ENCODE measurements at regions not wholly inside any gene's neighbourhood (a gene's known extent, or its start where the extent isn't known, plus 50 kb on each side); places are given as distances from the start of the nearest gene placed in this dataset.
"Not testable (repeated sequence)": the region's sequence is repeated elsewhere in the genome, so short reads cannot be mapped to it uniquely, and the experiment has no call there.

DNA sequence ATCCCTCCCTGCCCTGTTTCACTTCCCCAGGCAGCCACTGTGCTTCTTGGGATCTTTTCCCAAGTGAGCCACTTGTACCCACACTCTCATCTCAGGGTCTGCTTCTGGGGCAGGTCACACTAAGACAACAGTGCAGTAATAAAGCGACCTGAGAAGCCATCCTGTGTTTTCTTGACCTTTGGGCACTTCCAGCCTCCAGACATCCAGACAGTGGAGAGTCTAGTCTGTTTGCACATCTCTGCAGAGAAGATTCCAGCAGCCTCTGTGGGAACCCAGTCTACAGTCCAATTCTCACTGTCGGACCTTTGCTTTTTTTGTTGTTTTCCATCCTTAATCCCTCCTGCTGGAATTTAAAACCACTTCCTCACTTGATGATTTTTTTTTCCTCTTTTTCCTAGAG, 50.3 kb upstream of the ATP6AP2 start:
- DNase-seq, result no peak

DNA sequence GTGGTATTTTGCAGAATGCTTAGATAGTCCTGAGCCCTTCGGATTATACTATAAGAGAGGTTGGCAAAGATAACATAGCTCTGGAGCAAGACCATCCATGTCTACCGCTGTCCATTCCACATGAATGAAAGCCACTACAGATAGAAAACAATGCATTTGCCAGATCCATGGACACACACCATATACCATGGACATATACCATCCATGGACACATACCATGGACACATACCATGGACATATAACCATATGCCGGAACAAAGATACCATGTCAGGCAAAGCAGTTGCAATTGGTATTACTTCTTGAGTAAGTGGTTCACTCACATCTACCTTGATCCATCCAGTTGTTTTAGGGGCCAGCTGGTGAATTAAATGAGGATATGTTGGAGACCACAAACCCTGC, 53.2 kb upstream of the ATP6AP2 start:
- no peak for DNase-seq

DNA sequence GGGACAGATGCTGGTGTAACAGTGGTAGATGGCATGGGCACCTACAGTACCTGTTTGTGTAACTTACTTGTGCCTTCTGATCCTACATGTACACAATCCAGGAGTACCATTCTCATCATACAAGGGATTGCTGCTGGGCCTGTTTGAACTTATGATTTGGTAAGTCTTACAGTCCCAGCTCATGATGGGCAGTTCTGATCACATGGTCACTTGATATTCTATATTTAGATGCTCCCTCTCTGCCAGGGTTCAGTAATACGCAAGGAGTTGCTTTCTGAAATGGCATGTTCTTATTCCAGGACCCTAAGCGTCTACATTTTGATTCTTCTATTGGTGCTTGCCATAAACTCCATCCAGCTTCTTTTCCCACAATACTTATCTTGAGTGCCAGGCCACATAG, 54.4 kb upstream of the ATP6AP2 start:
- DNase-seq, result no peak

DNA sequence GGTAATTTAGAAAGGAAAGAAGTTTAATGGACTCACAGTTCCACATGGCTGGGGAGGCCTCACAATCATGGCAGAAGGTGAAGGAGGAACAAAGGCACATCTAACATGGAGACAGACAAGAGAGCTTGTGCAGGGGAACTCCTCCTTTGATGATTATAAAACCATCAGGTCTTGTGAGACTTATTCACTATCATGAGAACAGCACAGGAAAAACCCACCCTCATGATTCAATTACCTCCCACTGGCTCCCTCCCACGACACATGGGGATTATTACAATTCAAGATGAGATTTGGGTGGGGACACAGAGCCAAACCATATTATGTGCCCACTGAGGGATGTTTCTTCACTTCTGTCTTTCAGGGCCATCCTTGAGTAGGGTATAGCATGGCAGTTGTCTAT, 54.9 kb upstream of the ATP6AP2 start:
- not testable (repeated sequence) for DNase-seq

DNA sequence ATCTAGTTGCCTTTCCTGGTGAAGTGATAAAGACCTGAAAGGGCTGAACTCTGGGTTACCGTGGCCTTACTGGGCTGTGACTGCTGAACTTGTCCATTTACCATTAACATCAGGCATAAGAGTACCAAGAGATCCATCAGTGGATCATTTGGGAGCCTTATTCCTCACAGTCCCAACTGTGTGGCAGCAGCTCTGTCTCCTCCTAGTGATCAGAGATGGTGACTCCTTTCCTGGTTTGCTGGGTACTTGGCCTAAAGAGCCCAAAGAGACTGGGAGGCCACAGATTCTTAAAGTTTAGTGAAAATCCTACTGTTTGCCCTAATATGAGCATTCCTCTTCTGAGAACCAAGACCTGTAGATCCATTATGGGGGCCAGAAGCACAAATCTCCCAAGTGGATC, 56.3 kb upstream of the ATP6AP2 start:
- DNase-seq, result no peak

DNA sequence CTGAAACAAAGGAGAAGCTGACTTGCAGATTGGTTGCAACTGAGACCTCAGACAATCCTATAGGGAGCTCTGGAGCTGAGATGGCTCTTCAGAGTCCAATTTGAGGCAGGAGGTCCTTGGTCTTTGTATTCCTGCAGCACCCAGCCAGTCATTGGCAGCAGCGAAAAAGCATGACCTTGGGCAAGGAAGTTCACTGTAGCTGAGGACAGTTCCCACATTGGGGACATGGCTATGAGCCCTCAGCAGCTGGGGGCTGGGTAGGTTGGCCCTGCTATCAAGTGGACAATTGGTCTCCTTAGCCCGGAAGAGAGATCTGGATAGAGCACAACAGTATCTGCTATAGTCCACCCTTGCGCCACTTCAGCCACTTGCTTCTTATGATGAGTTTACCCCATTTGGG, 56.9 kb upstream of the ATP6AP2 start:
- DNase-seq, result no peak

DNA sequence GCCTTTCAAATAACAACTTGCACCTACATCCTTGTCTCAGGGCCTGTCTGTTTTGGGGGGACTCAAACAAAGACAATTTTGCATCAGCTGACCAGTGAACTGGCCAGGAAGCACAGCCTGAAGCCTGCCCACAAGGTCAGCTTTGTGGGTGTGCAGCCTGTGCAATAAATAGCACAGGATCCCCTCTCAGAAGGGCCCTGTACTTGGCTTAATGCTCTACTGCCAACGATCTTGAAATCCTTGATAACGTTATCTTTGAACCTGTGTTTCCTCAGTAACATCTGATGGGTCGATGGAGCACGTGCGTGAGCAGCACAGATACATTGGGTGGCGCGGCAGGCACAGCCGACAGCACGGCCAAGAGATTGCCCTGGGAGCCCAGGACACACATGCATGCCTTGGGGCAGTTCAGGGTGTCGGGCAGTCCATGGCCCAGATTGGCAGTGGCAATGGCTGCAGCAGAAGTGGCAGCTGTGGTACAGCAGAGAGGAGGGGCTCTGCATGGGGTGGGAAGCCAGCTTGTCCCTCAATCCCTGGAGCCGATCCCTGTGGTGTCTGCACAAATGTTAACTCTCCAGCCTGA, 58.8 kb upstream of the ATP6AP2 start:
- DNase-seq, result no peak

DNA sequence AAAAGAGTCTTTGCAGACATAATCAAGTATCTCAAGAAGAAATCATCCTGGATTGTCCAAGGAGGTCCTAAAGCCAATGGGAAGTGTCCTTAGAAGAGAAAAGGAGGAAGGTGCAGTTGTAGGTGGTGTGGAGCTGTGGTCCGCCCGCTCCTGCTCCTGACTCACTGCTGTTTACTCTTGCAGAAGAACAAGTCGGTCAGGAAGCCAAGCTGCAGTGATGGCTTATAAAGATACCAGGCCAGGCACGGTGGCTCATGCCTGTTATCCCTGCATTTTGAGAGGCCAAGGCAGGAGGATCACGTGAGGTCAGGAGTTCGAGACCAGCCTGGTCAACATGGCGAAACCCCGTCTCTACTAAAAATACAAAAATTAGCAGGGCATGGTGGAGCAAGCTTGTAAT, 66.4 kb upstream of the ATP6AP2 start:
- DNase-seq, result no peak

DNA sequence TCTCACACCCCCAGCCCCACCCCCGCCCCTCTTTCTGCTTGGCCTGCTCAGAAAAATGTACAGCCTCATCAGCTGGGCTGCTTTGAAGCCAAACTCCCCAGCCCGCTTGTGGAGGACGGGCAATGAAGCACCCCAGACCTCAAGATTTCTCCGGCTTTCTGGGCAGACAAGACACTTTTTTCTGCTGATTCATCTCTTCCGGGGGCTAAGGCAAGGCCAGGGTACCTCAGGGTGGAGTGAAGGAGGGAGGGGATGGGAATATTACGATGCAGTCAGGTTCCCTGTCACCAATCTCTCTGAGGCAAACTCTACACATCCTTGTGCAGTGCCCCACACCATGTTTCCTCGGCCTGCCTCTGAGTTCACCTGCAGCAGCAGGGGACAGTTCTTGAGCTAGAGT, 66.9 kb upstream of the ATP6AP2 start:
- no peak for DNase-seq

DNA sequence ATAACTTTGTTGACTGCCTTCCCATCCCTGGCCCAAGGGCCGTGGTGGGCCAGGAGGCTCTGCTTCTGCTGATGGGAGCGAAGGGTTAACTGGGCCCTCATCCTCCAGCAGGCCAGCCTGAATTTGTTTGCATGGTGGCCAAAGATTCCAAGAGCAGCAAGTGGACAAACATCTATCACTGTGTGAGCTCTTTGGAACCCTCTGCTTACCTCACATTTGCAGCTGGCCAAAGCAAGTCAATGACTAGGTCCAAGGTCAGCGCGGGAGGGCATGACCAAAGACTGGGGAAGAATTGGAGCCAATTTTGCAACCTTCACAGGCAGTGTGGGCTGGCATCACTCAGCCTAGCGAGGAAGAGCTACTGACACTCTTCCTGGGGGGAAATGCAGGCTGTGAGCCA, 67.8 kb upstream of the ATP6AP2 start:
- DNase-seq, result no peak

DNA sequence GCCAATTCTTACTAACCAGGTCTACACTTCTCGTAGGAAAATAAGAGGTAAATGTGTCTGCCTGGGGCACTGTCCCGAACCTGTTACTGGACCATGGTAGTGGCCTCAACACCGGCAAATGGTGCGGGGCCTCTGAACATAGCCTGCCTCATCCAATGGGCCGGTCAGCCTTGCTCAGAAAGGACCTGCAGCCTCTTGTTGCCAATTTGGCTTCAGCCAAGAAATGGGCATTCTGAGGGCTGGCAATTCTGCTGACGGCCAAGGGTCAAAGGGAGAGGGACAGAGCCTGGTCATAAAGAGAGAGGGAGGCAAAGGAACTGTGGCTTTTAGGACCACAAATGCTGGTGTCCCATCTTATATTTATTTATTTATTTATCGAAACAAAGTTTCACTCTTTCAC, 69.5 kb upstream of the ATP6AP2 start:
- no peak for DNase-seq

DNA sequence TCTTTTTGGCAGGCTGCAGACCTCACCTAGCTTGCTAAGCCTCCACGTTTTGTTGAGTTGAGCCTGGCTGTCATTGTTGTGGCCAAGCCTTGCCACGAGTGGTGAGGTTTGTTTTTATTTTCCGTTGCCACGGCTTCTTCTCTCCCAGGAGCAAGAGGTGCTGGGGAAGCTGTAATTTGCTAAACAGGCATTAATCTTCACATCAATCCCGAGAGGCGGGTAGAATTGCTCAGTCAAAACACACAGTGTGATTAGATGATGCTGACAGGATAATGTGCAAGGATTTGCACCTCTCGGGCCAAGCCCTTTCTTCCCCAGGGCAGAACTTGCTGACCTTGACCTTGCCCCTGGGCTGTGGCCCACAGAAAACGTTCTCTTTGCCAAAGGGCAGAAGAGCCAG, 72.2 kb upstream of the ATP6AP2 start:
- DNase-seq, result no peak

DNA sequence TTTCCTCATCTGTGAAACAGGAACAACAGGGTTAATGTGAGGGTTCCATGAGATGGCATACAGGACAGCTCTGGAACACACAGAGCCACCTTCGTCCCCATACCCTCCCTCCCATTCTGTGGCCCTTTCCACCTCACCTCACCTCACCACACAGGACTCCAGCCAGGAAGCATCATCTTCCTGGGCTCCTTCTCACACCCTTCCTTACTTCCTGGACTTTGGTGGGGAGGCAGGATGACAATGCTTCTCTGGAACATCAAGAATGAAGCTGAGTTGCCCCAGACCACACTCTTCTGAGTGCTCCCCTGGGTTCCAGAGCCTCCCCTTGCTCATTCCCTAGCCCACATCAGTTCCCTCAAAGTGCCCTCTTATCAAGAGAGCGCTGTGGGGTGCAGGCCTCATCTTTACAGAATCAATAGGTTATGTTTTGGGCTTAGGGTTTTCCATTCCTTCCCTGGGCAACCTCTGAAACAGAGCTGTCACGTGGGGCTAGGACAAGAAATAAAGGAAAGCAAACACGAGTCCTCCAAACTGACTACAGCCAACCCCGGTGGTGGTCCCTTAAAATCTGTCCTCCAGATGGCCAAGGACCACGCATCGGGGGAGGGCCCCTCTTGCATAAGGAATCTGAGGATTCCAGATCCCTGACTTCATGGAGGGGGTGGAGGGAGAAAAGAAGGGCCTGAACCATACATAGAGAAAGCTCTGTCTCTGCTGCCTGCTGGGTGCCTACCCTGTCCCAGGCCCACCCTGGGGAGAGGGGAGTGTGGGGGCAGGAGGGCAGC, 74.4 kb upstream of the ATP6AP2 start:
- DNase-seq, result no peak

DNA sequence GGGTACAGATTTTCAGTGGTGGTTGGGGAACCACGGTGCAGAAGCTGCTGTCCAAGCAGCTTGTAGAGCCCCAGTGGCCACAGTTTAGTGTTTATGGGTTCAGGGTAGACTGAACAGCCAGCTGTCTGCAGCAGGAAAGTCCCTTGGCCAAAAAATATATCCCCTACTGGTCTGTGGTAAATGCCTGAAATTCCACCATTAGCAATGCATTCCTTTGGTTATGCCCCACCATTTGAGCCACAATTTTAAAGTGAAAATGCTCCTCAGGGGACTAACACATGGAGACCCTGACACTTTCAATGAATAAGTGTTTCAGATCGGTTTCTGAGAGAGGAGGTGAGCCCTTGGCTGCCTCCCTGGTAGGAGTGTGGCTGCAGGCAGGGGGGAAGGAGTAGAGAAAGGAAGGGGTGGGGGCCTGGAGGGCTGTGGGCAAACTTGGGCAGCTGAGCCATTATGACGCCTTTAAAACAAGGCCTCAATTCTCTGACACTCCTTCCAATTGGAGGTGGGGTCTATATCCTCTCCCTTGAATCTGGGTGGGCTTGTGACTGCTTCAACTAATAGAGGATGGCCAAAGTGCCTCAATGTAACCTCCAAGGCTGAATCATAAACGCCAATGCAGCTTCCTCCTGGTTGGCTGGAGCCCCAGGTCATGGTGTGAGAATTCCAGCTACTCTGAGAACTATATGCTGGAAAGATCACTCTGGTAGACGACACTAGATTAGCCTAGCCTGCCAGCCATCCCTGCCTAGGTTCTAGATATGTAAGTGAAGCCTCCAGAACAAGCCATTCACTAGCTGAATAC, 75.8 kb upstream of the ATP6AP2 start:
- DNase-seq, result no peak

DNA sequence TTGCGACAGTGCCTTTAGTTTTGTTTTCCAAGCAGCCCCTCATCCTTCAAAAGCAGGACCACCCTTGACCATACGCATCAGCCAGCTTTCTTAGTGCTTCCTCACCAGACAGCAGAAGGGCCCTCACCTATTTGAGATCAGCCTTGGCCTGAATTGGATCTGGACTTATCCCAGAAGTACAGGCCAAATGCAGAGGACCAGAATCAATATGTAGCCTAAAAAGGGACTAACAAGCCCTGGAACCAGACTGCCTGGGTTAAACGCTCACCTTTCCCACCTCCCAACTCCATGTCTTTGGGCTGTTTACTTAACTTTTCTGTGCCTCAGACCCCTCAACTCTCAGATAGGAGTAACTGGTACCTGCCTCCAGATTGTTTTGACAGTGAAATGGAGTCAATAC, 77.7 kb upstream of the ATP6AP2 start:
- no peak for DNase-seq

DNA sequence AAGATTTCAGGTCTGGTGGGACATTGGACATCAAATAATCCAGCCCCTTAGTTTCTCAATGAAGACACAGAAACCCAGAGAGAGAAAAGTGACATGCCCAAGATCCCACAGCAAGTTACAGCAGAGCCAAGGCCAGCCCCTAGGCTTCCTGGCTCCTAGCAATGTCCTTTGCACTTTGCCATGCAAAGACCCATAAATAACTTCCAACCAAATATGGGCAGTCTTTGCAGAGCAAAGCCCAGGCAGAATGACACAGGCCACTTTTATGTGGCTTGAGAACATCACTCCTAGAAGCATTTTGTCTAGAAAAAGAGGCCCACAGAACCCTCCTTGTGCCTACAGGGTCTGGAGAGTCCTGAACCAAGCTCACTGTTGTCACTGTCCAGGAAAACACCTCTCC, 78.1 kb upstream of the ATP6AP2 start:
- no peak for DNase-seq

DNA sequence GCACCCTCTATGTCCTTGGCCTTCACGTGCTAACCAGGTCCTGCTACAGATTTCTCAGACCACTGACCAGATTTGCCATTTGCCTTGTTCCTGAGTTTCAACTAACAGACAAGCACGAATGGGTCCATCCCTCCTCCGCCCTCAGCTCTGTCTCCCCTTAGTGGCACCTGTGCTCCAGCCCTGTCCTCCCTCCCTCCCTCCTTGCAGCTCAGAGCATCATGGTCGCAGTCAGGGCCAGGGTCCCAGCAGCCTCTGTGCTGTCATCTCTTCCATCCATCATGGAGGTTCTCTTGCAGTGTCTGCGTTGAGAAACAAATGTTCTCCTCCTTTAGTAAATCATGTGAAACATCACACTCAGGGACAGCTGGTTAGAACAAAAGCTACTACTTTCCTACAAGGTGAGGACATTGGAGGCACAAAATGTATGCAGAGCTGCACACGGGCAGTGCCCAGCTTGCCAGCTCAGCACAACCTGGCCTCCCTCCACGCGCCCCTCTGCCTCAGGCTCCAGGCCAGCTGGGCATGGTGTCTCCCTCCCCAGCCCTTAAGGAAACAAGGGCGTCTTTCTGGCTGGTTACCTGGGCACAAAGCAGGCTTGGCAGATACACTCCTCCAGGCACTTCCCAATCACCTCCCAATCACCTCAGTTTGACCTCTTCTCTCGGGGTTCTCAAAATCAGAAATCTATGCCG, 79.5 kb upstream of the ATP6AP2 start:
- DNase-seq, result no peak

DNA sequence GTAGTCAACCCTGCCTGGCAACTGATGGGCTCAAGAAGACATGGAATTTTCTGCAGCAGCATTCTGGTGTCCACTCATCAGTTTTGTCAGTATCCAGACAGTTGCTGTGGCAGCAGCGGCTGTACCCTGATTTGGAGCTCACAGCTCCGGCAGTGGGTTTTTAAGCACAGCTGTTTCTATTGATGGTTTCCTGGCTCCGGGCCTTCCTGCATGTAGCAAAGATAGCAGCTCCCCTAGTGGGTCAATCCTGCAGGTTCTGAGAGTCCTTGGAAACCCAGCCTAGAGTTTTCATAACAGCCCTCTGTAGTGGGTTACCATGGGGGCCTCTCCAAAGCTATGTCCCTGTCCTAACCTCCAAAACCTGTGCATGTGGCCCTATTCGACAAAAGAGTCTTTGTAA, 84.0 kb upstream of the ATP6AP2 start:
- no peak for DNase-seq

DNA sequence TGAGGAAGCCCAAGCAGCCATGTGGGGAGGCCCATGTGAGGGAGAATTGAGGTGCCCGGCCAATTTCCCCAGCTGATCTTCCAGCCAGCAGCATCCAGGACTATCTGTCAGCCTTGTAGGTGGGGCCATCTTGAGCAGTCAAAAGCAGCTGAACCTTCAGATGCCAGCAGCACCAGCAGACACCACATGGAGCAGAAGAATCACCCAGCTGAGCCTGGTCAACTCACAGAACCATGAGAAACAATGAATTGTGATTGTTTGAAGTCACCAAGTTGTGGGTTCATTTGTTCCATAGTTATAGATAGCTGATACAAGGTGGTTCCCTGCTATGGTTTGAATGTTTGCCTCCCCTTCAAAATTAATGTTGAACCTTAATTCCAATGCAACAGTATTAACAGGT, 85.1 kb upstream of the ATP6AP2 start:
- DNase-seq, result no peak

DNA sequence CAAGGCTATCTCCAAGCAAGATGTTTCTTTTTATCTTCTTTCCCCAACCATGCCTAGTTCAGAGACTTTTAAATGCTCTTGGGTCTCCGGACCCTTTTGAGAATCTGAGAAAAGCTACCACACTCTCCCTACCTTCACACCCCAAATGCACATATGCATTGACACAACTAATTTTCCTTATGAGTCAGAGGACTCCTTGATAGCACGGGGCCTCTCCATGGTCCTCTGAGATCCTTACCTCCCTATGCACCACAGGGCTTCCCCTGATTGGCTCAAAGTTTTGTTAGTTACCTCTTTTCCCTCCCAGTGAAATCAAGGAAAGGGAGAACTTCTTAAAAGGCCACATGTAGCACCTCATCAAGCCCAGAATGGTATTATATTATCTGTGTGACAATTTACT, 86.8 kb upstream of the ATP6AP2 start:
- DNase-seq, result no peak

DNA sequence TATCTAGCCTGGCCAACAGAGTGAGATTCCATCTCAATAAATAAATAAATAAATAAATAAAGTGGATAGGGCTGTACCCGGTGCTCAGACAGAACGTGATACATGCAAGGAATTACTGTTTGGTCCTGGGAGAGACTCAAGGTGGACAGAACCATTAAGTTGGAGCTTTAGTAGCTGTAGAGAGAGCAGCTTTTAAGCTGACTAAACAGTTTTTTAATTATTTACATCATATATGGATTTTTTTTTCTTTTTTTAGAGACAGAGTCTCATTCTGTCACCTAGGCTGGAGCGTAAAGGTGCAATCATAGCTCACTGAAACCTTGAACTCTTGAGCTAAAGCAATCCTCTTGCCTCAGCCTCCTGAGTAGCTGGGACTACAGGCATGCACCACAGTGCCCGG, 92.5 kb upstream of the ATP6AP2 start:
- DNase-seq, result no peak

DNA sequence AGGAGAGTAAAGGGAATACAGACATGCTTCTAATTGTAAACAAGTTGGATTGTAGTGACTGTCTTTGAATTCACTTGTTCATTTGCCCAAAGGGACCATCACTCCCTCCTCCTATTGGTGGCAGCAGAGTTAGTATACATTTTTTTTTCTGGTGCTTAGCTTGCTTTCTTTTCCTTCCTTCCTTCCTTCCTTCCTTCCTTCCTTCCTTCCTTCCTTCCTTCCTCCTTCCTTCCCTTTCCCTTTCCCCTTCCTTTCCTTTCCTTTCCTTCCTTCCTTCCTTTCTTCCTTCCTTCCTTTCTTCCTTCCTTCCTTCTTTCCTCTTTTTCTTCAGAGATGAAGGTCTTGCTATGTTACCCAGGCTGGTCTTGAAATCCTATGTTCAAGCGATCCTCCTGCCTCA, 94.8 kb upstream of the ATP6AP2 start:
- DNase-seq, result no peak

DNA sequence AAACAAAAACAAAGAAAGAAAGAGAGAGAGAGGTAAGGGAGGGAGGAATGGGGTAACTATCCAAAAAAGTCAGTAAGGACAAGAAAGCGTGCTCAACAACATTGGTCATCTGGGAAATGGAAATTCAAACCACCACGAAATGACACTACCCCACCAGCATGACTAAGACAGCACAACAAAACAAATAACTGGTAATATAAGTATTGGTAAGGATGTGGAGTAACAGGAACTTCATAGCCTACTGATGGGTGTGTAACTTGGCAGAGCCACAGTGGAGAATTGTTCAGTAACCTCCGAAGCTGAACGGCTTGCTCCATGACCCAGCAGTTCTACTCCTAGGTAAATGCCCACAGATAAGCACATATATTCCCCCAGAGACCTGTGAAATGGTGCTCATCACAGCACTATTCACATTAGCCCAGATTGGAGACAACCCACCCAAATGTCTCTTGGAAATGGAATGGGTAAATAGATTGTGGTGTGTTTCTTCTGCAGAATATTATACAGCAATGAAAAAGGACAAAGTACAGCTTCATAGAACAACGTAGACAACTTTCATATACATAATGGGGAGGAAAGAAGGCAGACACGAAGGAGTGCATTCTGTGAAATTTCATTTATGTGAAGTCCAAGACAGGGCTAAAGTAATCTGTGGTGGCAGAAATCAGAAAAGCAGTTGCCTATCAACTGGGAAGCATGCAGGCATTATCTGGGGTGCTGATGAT, 95.5 kb upstream of the ATP6AP2 start:
- DNase-seq, result no peak
